ENCODE measurements at regions not wholly inside any gene's neighbourhood (a gene's known extent, or its start where the extent isn't known, plus 50 kb on each side); places are given as distances from the start of the nearest gene placed in this dataset.
A peak's percentile ranks its signal among the peaks of the same experiment; 100 is the strongest.

GRCh38 chr17:77377710-77378235 lies 237.0 kb downstream of the SEC14L1 start (continued):
- peak; percentile 1 for TF ChIP-seq XRCC5 (optimal IDR thresholded peaks at IDR 0.05; ENCODE audit: low read length)
- TF ChIP-seq MYC (CRISPR knock-in tag; IDR thresholded peaks at IDR 0.05; ENCODE audit: borderline replicate concordance), result 0 out of 2 replicates have a peak, but pooled peaks have one; percentile 10
- TF ChIP-seq, protein P1, sequence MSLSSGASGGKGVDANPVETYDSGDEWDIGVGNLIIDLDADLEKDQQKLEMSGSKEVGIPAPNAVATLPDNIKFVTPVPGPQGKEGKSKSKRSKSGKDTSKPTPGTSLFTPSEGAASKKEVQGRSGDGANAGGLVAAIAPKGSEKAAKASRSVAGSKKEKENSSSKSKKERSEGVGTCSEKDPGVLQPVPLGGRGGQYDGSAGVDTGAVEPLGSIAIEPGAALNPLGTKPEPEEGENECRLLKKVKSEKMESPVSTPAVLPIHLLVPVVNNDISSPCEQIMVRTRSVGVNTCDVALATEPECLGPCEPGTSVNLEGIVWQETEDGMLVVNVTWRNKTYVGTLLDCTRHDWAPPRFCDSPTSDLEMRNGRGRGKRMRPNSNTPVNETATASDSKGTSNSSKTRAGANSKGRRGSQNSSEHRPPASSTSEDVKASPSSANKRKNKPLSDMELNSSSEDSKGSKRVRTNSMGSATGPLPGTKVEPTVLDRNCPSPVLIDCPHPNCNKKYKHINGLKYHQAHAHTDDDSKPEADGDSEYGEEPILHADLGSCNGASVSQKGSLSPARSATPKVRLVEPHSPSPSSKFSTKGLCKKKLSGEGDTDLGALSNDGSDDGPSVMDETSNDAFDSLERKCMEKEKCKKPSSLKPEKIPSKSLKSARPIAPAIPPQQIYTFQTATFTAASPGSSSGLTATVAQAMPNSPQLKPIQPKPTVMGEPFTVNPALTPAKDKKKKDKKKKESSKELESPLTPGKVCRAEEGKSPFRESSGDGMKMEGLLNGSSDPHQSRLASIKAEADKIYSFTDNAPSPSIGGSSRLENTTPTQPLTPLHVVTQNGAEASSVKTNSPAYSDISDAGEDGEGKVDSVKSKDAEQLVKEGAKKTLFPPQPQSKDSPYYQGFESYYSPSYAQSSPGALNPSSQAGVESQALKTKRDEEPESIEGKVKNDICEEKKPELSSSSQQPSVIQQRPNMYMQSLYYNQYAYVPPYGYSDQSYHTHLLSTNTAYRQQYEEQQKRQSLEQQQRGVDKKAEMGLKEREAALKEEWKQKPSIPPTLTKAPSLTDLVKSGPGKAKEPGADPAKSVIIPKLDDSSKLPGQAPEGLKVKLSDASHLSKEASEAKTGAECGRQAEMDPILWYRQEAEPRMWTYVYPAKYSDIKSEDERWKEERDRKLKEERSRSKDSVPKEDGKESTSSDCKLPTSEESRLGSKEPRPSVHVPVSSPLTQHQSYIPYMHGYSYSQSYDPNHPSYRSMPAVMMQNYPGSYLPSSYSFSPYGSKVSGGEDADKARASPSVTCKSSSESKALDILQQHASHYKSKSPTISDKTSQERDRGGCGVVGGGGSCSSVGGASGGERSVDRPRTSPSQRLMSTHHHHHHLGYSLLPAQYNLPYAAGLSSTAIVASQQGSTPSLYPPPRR (CRISPR knock-in tag; IDR thresholded peaks at IDR 0.05; ENCODE audit: borderline replicate concordance), result no peak
- TF ChIP-seq ZNF251 (CRISPR knock-in tag; IDR thresholded peaks at IDR 0.05), result no peak
- TF ChIP-seq TBX3 (IDR thresholded peaks at IDR 0.05; ENCODE audit: borderline replicate concordance), result no peak
- TF ChIP-seq, protein P2, sequence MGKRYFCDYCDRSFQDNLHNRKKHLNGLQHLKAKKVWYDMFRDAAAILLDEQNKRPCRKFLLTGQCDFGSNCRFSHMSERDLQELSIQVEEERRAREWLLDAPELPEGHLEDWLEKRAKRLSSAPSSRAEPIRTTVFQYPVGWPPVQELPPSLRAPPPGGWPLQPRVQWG (CRISPR knock-in tag; IDR thresholded peaks at IDR 0.05; ENCODE audit: borderline replicate concordance, low read depth), result no peak
- 0 out of 2 replicates have a peak, but pooled peaks have one; percentile 30 for TF ChIP-seq YEATS4 (CRISPR knock-in tag; IDR thresholded peaks at IDR 0.05; ENCODE audit: borderline replicate concordance)
- no peak for TF ChIP-seq RXRA (CRISPR knock-in tag; IDR thresholded peaks at IDR 0.05)
- no peak for TF ChIP-seq ARID3A (IDR thresholded peaks at IDR 0.05; ENCODE audit: low read depth, low read length)
- no peak for TF ChIP-seq YEATS2 (CRISPR knock-in tag; IDR thresholded peaks at IDR 0.05; ENCODE audit: borderline replicate concordance)
- TF ChIP-seq ZBTB43 (CRISPR knock-in tag; conservative IDR thresholded peaks at IDR 0.05), result no peak
- TF ChIP-seq ZNF333 (CRISPR knock-in tag; IDR thresholded peaks at IDR 0.05; ENCODE audit: borderline replicate concordance), result no peak
- TF ChIP-seq ZNF616 (CRISPR knock-in tag; IDR thresholded peaks at IDR 0.05; ENCODE audit: low read depth), result no peak
- TF ChIP-seq, protein P3, sequence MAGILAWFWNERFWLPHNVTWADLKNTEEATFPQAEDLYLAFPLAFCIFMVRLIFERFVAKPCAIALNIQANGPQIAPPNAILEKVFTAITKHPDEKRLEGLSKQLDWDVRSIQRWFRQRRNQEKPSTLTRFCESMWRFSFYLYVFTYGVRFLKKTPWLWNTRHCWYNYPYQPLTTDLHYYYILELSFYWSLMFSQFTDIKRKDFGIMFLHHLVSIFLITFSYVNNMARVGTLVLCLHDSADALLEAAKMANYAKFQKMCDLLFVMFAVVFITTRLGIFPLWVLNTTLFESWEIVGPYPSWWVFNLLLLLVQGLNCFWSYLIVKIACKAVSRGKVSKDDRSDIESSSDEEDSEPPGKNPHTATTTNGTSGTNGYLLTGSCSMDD (CRISPR knock-in tag; IDR thresholded peaks at IDR 0.05), result no peak
- TF ChIP-seq MAX (IDR thresholded peaks at IDR 0.05), result no peak
- TF ChIP-seq HHEX (CRISPR knock-in tag; IDR thresholded peaks at IDR 0.05), result no peak
- TF ChIP-seq, protein P4, sequence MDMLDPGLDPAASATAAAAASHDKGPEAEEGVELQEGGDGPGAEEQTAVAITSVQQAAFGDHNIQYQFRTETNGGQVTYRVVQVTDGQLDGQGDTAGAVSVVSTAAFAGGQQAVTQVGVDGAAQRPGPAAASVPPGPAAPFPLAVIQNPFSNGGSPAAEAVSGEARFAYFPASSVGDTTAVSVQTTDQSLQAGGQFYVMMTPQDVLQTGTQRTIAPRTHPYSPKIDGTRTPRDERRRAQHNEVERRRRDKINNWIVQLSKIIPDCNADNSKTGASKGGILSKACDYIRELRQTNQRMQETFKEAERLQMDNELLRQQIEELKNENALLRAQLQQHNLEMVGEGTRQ (IDR thresholded peaks at IDR 0.05; ENCODE audit: low read depth, low read length), result no peak
- TF ChIP-seq, protein P4 (CRISPR knock-in tag; IDR thresholded peaks at IDR 0.05; ENCODE audit: borderline replicate concordance), result 0 out of 2 replicates have a peak, but pooled peaks have one; percentile 10

Data from HepG2 (cell line).